ENCODE measurements at regions not wholly inside any gene's neighbourhood (a gene's known extent, or its start where the extent isn't known, plus 50 kb on each side); places are given as distances from the start of the nearest gene placed in this dataset.
A peak's percentile ranks its signal among the peaks of the same experiment; 100 is the strongest.

- DNase-seq: peak; percentile 81
Observed at GRCh38 chr3:42012935-42013690, 51.2 kb upstream of the ULK4 start.

GRCh38 chr3:42012383-42012934 lies 50.6 kb upstream of the ULK4 start:
- peak; percentile 57 for DNase-seq
